Hematopoietic multipotent progenitor cell treated with erythropoietin and hydrocortisone succinate and interleukin-3 and kit ligand, for 8 days (in vitro differentiated cells): ENCODE measurements at regions not wholly inside any gene's neighbourhood (a gene's known extent, or its start where the extent isn't known, plus 50 kb on each side); places are given as distances from the start of the nearest gene placed in this dataset.
"Not testable (repeated sequence)": the region's sequence is repeated elsewhere in the genome, so short reads cannot be mapped to it uniquely, and the experiment has no call there.

ENCODE experiments used
- DNase-seq: peaks from one replicate; pipeline ENCODE4 v3.0.0-alpha.2; 2015

GRCh38 chr3:26422415-26422814 lies 200.2 kb upstream of the LRRC3B start:
- DNase-seq, result no peak

- DNase-seq, result no peak
These were observed 197.5 kb upstream of the LRRC3B start for GRCh38 chr3:26425076-26425475.

GRCh38 chr3:26428992-26429391 lies 193.6 kb upstream of the LRRC3B start:
- no peak for DNase-seq

- DNase-seq, result no peak
These were observed 184.9 kb upstream of the LRRC3B start for GRCh38 chr3:26437678-26438077.

- no peak for DNase-seq
These were observed 184.1 kb upstream of the LRRC3B start for GRCh38 chr3:26438325-26438940.

- no peak for DNase-seq
These were observed 183.3 kb upstream of the LRRC3B start for GRCh38 chr3:26438981-26439884.

GRCh38 chr3:26449996-26450395 lies 172.6 kb upstream of the LRRC3B start:
- no peak for DNase-seq

GRCh38 chr3:26452363-26452762 lies 170.2 kb upstream of the LRRC3B start:
- DNase-seq, result no peak

- no peak for DNase-seq
These were observed 161.6 kb upstream of the LRRC3B start for GRCh38 chr3:26460985-26461384.

- DNase-seq, result no peak
These were observed 150.2 kb upstream of the LRRC3B start for GRCh38 chr3:26472345-26472744.

GRCh38 chr3:26474706-26475105 lies 147.9 kb upstream of the LRRC3B start:
- DNase-seq, result no peak

GRCh38 chr3:26480377-26480776 lies 142.2 kb upstream of the LRRC3B start:
- no peak for DNase-seq

- DNase-seq, result no peak
These were observed 138.4 kb upstream of the LRRC3B start for GRCh38 chr3:26484140-26484539.

- no peak for DNase-seq
These were observed 124.3 kb upstream of the LRRC3B start for GRCh38 chr3:26498271-26498670.

- no peak for DNase-seq
These were observed 117.2 kb upstream of the LRRC3B start for GRCh38 chr3:26505399-26505798.

GRCh38 chr3:26514445-26515029 lies 108.0 kb upstream of the LRRC3B start:
- not testable (repeated sequence) for DNase-seq

- no peak for DNase-seq
These were observed 107.2 kb upstream of the LRRC3B start for GRCh38 chr3:26515351-26515750.

GRCh38 chr3:26521261-26521660 lies 101.3 kb upstream of the LRRC3B start:
- DNase-seq, result no peak

GRCh38 chr3:26522919-26523318 lies 99.7 kb upstream of the LRRC3B start:
- DNase-seq, result no peak

- no peak for DNase-seq
These were observed 97.6 kb upstream of the LRRC3B start for GRCh38 chr3:26525013-26525412.

GRCh38 chr3:26535151-26535550 lies 87.4 kb upstream of the LRRC3B start:
- no peak for DNase-seq

- no peak for DNase-seq
These were observed 85.6 kb upstream of the LRRC3B start for GRCh38 chr3:26536955-26537354.

- DNase-seq, result no peak
These were observed 72.2 kb upstream of the LRRC3B start for GRCh38 chr3:26550413-26550812.

- DNase-seq, result no peak
These were observed 65.9 kb upstream of the LRRC3B start for GRCh38 chr3:26556637-26557036.
